NCI-H2107 treated with DMSO at 0.1 percent for 48 hours (cell line): ENCODE measurements at regions not wholly inside any gene's neighbourhood (a gene's known extent, or its start where the extent isn't known, plus 50 kb on each side); places are given as distances from the start of the nearest gene placed in this dataset.
"Not testable (repeated sequence)": the region's sequence is repeated elsewhere in the genome, so short reads cannot be mapped to it uniquely, and the experiment has no call there.

ENCODE experiments used
- DNase-seq: peaks from one replicate; lab custom pipeline; 2025; ENCODE audit not compliant: unreplicated experiment; lab: John Stamatoyannopoulos, UW

DNA sequence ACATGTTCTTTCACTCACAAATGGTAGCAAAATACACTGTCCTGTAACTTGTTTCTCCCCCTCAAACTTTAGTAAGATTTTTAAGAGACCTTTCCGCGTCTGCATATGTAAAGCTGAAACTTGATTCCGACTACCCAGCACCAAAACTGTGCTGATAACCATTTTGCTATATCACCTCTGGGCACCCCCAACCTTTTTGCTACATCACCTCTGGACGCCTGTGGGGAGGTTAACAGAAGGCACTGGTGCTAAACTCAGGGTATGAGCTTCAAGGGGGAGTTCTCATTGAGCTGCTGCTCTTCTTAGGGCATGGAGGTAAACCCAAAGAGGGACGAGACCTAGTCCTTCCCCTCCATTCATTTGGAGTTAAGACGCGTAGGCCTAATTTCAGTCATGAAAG, 67.6 kb upstream of the NFE2L3 start:
- DNase-seq = no peak

- DNase-seq = no peak
Measured at GRCh38 chr7:26085771-26086170, 66.2 kb upstream of the NFE2L3 start.

GRCh38 chr7:26087321-26088091, 64.5 kb upstream of the NFE2L3 start:
- no peak for DNase-seq

- not testable (repeated sequence) for DNase-seq
Measured at GRCh38 chr7:26089469-26089868, 62.5 kb upstream of the NFE2L3 start.

DNA sequence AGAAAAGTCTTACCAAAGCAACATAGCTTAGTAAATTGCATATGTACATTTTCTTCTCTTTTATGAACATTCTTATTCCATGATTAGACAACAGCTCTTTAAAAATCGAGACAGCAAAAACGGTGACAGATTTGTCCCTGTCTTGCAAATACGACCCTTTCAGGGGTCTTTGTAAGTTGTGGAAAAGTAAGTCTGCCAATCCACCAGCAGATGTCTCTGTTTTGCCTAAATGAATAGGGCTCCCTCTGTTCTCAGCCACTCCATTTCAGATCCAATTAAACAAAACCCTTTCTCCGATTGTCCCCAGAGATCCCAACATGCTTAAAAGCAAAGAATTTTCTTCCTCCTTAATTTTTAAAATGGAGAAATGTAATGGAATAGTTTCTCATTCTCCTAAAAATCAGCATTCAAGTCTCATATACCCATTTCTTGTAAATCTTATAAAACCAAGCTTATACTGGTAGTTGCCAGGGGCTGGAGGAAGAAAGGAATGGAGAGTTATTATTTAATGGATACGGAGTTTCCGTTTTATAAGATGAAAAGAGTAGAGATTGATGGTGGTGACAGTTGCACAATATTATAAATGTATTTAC, 61.0 kb upstream of the NFE2L3 start:
- DNase-seq = peak; percentile 81

- no peak for DNase-seq
Measured at GRCh38 chr7:26091933-26092332, 60.1 kb upstream of the NFE2L3 start.

- DNase-seq = no peak
Measured at GRCh38 chr7:26093023-26093422, 59.0 kb upstream of the NFE2L3 start.

GRCh38 chr7:26096136-26096535, 55.9 kb upstream of the NFE2L3 start:
- DNase-seq = no peak

DNA sequence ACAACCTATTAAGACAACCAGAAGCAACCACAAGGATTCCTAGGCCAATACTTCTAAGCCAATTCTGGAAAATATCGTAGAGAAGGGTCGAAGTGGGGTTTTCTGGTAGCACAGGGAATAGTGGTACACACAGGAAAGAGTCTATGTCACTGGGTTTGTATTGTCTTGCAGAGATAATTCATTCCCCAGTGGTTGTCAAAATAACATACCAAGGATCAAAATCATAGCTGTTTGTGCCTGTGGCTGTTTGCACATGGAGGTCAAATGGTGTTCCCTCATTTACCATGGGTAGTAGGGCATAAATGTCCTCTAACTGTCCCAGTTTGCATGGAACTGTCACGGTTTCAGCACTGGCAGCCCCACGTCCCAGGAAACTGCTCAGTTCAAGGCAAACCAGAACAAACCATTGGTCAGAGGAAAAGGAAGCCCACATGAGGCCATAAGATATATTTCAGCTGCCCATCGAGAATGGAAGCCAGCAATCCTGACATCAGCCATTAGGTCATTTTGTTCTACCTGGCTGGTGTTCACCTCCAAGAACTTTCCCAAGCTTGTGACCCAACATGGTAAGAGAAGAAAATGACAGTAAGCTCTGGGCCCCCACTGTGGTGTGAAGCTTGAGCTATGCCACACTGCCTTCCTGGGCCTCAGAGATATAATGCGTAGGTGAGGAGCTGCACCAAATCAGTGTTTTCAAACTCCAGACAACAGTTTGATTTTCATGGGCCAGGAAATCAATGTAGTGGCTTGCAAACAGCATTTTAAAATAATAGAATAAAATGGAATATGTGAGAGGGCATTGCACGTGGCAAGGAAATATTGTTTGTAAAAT, 53.9 kb upstream of the NFE2L3 start:
- DNase-seq = no peak

DNA sequence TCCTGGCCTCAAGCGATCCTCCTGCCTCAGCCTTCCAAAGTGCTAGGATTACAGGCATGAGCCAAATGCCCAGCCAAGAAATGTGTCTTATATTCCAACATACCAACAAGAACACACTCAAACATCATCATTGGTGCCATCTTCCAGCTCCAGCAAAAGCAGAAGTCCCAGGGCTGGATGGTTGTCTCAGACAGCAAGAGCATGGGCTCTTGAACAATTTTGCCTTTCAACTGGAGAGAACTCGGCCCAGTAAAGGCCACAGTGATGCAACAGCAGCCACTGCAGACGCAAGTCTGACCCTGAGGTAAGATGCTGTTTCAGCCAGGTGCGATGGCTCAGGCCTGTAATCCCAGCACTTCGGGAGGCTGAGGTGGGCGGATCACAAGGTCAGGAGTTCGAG, 52.8 kb upstream of the NFE2L3 start:
- DNase-seq = no peak

DNA sequence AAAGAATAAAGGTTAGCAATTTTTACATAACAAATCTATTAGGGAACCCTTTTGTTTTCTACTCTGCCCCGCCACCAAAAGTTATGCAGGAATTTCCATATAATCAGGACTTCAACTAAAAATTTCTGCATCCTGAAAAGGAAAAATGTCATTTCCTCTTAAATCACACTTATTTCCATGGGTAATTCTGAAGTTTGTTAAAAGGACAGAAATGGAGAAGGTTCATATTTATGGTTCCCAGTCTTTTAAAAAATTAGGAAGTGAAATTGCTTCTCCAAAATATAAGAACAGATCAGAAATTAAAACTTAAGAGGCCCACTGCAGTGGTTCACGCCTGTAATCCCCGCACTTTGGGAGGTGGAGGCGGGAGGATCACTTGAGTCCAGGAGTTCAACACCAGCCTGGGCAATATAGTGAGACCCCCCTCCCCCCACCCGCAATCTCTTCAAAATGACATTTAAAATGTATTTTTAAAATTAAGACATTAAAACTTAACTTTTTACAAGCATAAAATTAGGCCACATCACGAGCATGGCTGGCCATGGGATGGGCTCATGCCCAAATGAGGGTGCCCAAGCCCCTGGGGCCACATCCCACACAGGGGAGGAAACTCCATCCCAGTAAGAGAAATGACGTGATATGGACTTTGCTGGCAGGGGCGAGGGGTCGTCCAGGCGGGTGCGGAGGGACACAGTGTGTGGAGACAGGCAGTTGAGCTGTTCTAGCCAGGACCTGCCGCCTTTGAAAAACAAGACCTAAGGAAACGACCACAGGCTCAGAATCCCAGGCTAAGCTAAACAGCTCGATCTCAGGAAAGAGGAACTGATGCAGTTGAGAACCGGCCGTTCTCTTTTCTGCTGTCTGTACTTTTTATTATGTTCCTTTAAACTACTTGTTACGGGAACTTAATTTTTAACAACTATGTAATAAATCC, 51.3 kb upstream of the NFE2L3 start:
- no peak for DNase-seq

DNA sequence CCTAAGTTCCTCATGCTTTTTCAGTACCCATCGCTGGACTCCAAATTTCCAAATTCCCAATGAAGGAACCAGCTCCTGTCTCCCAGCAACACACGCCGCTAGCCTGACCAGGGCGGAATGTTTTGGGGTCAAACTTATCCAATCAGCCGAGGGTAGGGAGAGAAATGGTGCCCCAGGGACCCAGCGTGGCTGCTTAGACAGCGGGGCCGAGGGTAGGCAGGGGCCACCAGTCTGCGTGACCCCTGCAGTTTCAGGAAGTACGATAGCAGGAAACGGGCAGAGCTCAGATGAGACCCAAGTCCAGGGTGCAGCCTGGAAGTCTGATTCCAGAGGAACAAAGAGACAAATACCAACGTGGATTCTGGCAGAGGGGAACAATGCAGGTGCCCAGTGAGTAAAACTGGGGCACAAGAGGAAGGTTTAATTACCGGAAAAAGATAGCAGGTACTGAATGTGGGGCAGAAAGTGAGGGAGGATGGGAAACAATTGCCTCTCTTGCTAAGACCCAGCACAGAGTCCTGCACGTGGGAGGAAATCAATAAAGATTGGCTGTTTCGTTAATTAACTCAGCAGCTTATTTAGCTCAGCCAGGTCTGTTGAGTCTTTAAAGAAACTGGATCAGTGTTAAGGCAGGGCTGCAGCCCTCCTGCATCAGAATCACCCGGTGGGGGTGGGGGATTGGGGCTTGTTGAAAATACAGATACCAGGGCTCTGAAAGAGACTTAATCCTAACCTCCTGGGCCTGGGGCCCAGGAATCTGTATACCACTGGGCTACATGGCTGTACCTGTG, 50.4 kb upstream of the NFE2L3 start:
- DNase-seq = no peak

GRCh38 chr7:26102176-26102575, 49.8 kb upstream of the NFE2L3 start:
- DNase-seq = no peak
